Smooth muscle cell (in vitro differentiated cells): ENCODE measurements at regions not wholly inside any gene's neighbourhood (a gene's known extent, or its start where the extent isn't known, plus 50 kb on each side); places are given as distances from the start of the nearest gene placed in this dataset.

Experiments
- DNase-seq: peaks from one replicate; lab custom pipeline; 2025; ENCODE audit not compliant: unreplicated experiment; lab: John Stamatoyannopoulos, UW
- H2AFZ ChIP-seq: fragments of 200-600 bp; sonication (generic); 2 replicates; pipeline ENCODE4 v1.6.0; 2016; ENCODE audit warnings: antibody characterized with exemption, low read depth, mild to moderate bottlenecking
- H3F3A ChIP-seq: fragments of 200-600 bp; sonication (generic); 2 replicates; pipeline ENCODE4 v1.6.0; 2017; ENCODE audit warnings: antibody characterized with exemption, low read depth
- H3K27ac ChIP-seq: fragments of 200-600 bp; sonication (generic); 2 replicates; pipeline ENCODE4 v1.5.1; 2016; ENCODE audit warnings: low read depth, mild to moderate bottlenecking
- H3K27me3 ChIP-seq: fragments of 200-600 bp; sonication (generic); 2 replicates; pipeline ENCODE4 v1.6.1; 2016; ENCODE audit warnings: low read depth, mild to moderate bottlenecking
- H3K36me3 ChIP-seq: fragments of 200-600 bp; sonication (generic); 2 replicates; pipeline ENCODE4 v1.5.1; 2016; ENCODE audit warnings: low read depth
- H3K4me1 ChIP-seq: fragments of 200-600 bp; sonication (generic); 2 replicates; pipeline ENCODE4 v1.5.1; 2016; ENCODE audit warnings: low read depth
- H3K4me2 ChIP-seq: fragments of 200-600 bp; sonication (generic); 2 replicates; pipeline ENCODE4 v1.6.0; 2016; ENCODE audit warnings: mild to moderate bottlenecking
- H3K4me3 ChIP-seq: fragments of 200-600 bp; sonication (generic); 2 replicates; pipeline ENCODE4 v1.5.1; 2016; ENCODE audit warnings: mild to moderate bottlenecking
- H3K79me2 ChIP-seq: fragments of 200-600 bp; sonication (generic); 2 replicates; pipeline ENCODE4 v1.6.0; 2016; ENCODE audit warnings: low read depth, mild to moderate bottlenecking
- H3K9ac ChIP-seq: fragments of 200-600 bp; sonication (generic); 2 replicates; pipeline ENCODE4 v1.6.0; 2016; ENCODE audit warnings: low read depth
- H3K9me3 ChIP-seq: fragments of 200-600 bp; sonication (generic); replicated peaks from 2 replicates; pipeline ENCODE4 v1.5.1; 2016; ENCODE audit warnings: low read depth
- H4K20me1 ChIP-seq: fragments of 200-600 bp; sonication (generic); 2 replicates; pipeline ENCODE4 v1.6.0; 2016; ENCODE audit warnings: low read depth
- CTCF ChIP-seq: fragments of 200-600 bp; sonication (generic); IDR thresholded peaks from 2 replicates; pipeline ENCODE4 v1.5.1; 2017; ENCODE audit warnings: borderline replicate concordance, mild to moderate bottlenecking, antibody characterized with exemption; ENCODE audit not compliant: insufficient read depth, poor library complexity, severe bottlenecking
- WGBS: methylation state at CpG from one replicate; pipeline ENCODE4 v1.1.7; 2016; ENCODE audit warnings: low lambda C conversion rate; 5-methylcytosine and 5-hydroxymethylcytosine counted together

GRCh38 chr21:25314247-25314646 lies 293.0 kb downstream of the MRPL39 start:
- no peak for TF ChIP-seq CTCF
- H3K79me2 ChIP-seq = no peaks in the 10 kb centered on the region
- no peaks in the 10 kb centered on the region for H4K20me1 ChIP-seq
- H3K4me2 ChIP-seq = no peak overlapping the region
- no peaks in the 10 kb centered on the region for H3K9me3 ChIP-seq
- H3F3A ChIP-seq = no peaks in the 10 kb centered on the region
- no peak overlapping the region for H3K9ac ChIP-seq
- H3K4me3 ChIP-seq = no peak overlapping the region
- no peak overlapping the region for H2AFZ ChIP-seq
- no peaks in the 10 kb centered on the region for H3K36me3 ChIP-seq
- DNase-seq = no peak
- H3K4me1 ChIP-seq = no peaks in the 10 kb centered on the region
- 68% methylated on average over 1 of the region's 1 CpG for WGBS
- H3K27ac ChIP-seq = no peak overlapping the region
- H3K27me3 ChIP-seq = no peaks in the 10 kb centered on the region

GRCh38 chr21:25313829-25314228 lies 293.5 kb downstream of the MRPL39 start:
- no peak overlapping the region for H3K4me3 ChIP-seq
- no peaks in the 10 kb centered on the region for H3K36me3 ChIP-seq
- H3K9ac ChIP-seq = no peak overlapping the region
- no peak for DNase-seq
- no peaks in the 10 kb centered on the region for H3K79me2 ChIP-seq
- no peak overlapping the region for H3K4me2 ChIP-seq
- peak; percentile 22 for TF ChIP-seq CTCF
- WGBS = 68% methylated on average over 3 of the region's 3 CpGs
- no peaks in the 10 kb centered on the region for H3K27me3 ChIP-seq
- H3K27ac ChIP-seq = no peak overlapping the region
- H2AFZ ChIP-seq = no peak overlapping the region
- H3K4me1 ChIP-seq = no peaks in the 10 kb centered on the region
- no peaks in the 10 kb centered on the region for H4K20me1 ChIP-seq
- no peaks in the 10 kb centered on the region for H3K9me3 ChIP-seq
- H3F3A ChIP-seq = no peaks in the 10 kb centered on the region

DNA sequence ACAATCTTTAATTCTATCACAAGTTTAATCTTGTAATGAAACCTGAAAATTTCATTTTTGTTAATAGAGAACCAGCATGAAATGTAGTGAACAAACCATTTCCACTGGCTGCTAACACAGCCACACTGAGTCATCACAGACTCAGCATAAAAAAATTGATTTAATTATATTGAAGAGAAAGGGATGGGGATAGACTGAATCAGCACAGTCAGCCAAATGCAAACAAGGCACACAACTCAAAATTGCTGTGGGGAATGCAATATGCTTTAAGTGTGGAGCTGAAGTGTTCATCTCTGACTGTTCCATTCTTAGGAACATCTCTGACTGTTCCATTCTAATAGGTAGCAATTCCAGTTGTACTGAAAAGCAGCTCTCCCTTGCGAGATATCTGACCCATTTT lies 299.8 kb downstream of the MRPL39 start:
- no peak overlapping the region for H3K4me3 ChIP-seq
- no peaks in the 10 kb centered on the region for H3K79me2 ChIP-seq
- H3K4me2 ChIP-seq = no peak overlapping the region
- DNase-seq = no peak
- H3K27me3 ChIP-seq = no peaks in the 10 kb centered on the region
- H4K20me1 ChIP-seq = no peaks in the 10 kb centered on the region
- H3F3A ChIP-seq = no peaks in the 10 kb centered on the region
- no peak overlapping the region for H2AFZ ChIP-seq
- H3K9me3 ChIP-seq = no peaks in the 10 kb centered on the region
- no peak overlapping the region for H3K9ac ChIP-seq
- H3K36me3 ChIP-seq = no peaks in the 10 kb centered on the region
- H3K27ac ChIP-seq = no peak overlapping the region
- WGBS = 88% methylated on average over 1 of the region's 1 CpG
- no peaks in the 10 kb centered on the region for H3K4me1 ChIP-seq
- no peak for TF ChIP-seq CTCF

GRCh38 chr21:25304611-25305010 lies 302.7 kb downstream of the MRPL39 start:
- Histone ChIP-seq H3K4me2 (no peak overlapping the region), H3K9ac (no peak overlapping the region), H3K4me3 (no peak overlapping the region), H4K20me1 (no peaks in the 10 kb centered on the region), H3K27me3 (no peaks in the 10 kb centered on the region), H3F3A (no peaks in the 10 kb centered on the region), H3K4me1 (no peaks in the 10 kb centered on the region), H3K36me3 (no peaks in the 10 kb centered on the region), H2AFZ (no peak overlapping the region), H3K79me2 (no peaks in the 10 kb centered on the region), H3K27ac (no peak overlapping the region), H3K9me3 (no peaks in the 10 kb centered on the region)
- WGBS = 83% methylated on average over 4 of the region's 4 CpGs
- no peak for TF ChIP-seq CTCF
- no peak for DNase-seq
